ENCODE measurements at regions not wholly inside any gene's neighbourhood (a gene's known extent, or its start where the extent isn't known, plus 50 kb on each side); places are given as distances from the start of the nearest gene placed in this dataset.
"Not testable (repeated sequence)": the region's sequence is repeated elsewhere in the genome, so short reads cannot be mapped to it uniquely, and the experiment has no call there.

DNA sequence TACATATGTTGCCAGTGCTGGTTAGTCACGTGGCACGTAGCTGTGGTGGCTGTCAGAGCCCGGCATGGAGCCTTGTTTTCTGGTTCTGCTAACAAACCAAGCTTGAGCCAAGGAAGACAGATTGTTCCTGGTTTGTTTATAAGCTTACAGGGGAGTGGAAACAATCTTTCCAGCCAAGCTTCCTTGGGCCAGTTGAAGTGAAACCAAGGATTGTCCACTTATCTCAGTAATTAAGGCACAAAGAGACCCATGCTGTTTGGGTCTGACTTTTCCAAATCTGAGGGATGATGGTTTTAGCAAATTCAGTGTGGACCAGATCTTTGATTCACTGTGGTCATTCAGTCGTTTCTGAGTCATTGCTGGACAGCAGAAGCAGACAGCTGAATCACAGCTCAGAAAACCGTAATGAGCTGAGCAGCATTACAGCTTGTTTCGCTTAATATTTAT lies 297.3 kb upstream of the COBL start:
- ATAC-seq (replicated peaks) (no peak), DNase-seq (no peak)
- Mint-ChIP-seq H3K9me3 (peaks cover 2 to 3% of the 10 kb centered on the region in 2 donors), H3K36me3 (no peaks in the 10 kb centered on the region), H3K27me3 (no peaks in the 10 kb centered on the region), H3K27ac (no peak overlapping the region), H3K4me3 (no peak overlapping the region), H3K4me1 (no peaks in the 10 kb centered on the region)

- no peak overlapping the region for H3K27ac Mint-ChIP-seq
- no peak for ATAC-seq (replicated peaks)
Observed at GRCh38 chr7:51611937-51612336, 295.3 kb upstream of the COBL start.

GRCh38 chr7:51607447-51607846 lies 290.8 kb upstream of the COBL start:
- no peak overlapping the region for H3K4me3 Mint-ChIP-seq
- peaks cover 4 to 5% of the 10 kb centered on the region in 2 donors for H3K9me3 Mint-ChIP-seq
- no peaks in the 10 kb centered on the region for H3K4me1 Mint-ChIP-seq
- no peaks in the 10 kb centered on the region for H3K36me3 Mint-ChIP-seq
- H3K27ac Mint-ChIP-seq = no peak overlapping the region
- ATAC-seq (replicated peaks) (no peak), DNase-seq (no peak)
- H3K27me3 Mint-ChIP-seq = no peaks in the 10 kb centered on the region

More at GRCh38 chr7:51611937-51612336, 295.3 kb upstream of the COBL start:
- DNase-seq = no peak
- H3K9me3 Mint-ChIP-seq = peaks cover 3 to 7% of the 10 kb centered on the region in 2 donors
- H3K4me1 Mint-ChIP-seq = no peaks in the 10 kb centered on the region
- H3K4me3 Mint-ChIP-seq = no peak overlapping the region
- no peaks in the 10 kb centered on the region for H3K36me3 Mint-ChIP-seq
- no peaks in the 10 kb centered on the region for H3K27me3 Mint-ChIP-seq

- DNase-seq (no peak), ATAC-seq (replicated peaks) (no peak)
- Mint-ChIP-seq H3K36me3 (no peaks in the 10 kb centered on the region), H3K27ac (no peak overlapping the region), H3K4me3 (no peak overlapping the region), H3K4me1 (no peaks in the 10 kb centered on the region), H3K9me3 (peaks cover 6% of the 10 kb centered on the region in 2 donors), H3K27me3 (no peaks in the 10 kb centered on the region)
Observed at GRCh38 chr7:51606601-51607154, 290.1 kb upstream of the COBL start.

DNA sequence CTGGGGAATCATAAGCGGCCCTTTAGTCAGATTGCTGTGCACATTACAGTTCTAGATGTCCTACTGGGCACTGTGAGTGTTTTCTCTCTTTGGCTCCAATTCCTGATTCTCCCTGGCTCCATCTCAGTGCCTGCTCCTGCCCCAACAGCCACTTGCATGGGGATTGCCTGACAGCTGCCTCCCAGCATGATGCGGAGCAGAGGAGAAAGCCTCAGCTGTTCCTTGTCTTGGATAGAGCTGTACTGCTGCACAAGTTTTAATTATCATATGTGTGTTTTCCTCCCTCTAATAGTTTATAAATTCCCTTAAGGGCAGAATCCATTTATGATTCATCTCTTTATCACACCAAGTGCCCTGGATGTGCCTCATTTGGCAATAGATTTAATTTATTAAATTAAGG lies 285.8 kb upstream of the COBL start:
- Mint-ChIP-seq H3K4me1 (no peaks in the 10 kb centered on the region), H3K36me3 (no peaks in the 10 kb centered on the region), H3K4me3 (no peak overlapping the region), H3K27ac (no peak overlapping the region), H3K27me3 (no peaks in the 10 kb centered on the region), H3K9me3 (peaks cover 11 to 12% of the 10 kb centered on the region in 2 donors)
- no peak for ATAC-seq (replicated peaks)
- no peak for DNase-seq

GRCh38 chr7:51601461-51601860 lies 284.9 kb upstream of the COBL start:
- ATAC-seq (replicated peaks) = no peak
- H3K4me3 Mint-ChIP-seq = no peak overlapping the region
- H3K36me3 Mint-ChIP-seq = no peaks in the 10 kb centered on the region
- H3K9me3 Mint-ChIP-seq = peaks cover 9 to 14% of the 10 kb centered on the region in 2 donors
- H3K4me1 Mint-ChIP-seq = no peaks in the 10 kb centered on the region
- H3K27ac Mint-ChIP-seq = no peak overlapping the region
- H3K27me3 Mint-ChIP-seq = no peaks in the 10 kb centered on the region
- DNase-seq = no peak

GRCh38 chr7:51599935-51600334 lies 283.3 kb upstream of the COBL start:
- not testable (repeated sequence) for H3K27me3 Mint-ChIP-seq; ATAC-seq (replicated peaks); H3K27ac Mint-ChIP-seq; DNase-seq; H3K4me3 Mint-ChIP-seq; H3K4me1 Mint-ChIP-seq; H3K36me3 Mint-ChIP-seq
- H3K9me3 Mint-ChIP-seq = peaks cover 9 to 16% of the 10 kb centered on the region in 2 donors

DNA sequence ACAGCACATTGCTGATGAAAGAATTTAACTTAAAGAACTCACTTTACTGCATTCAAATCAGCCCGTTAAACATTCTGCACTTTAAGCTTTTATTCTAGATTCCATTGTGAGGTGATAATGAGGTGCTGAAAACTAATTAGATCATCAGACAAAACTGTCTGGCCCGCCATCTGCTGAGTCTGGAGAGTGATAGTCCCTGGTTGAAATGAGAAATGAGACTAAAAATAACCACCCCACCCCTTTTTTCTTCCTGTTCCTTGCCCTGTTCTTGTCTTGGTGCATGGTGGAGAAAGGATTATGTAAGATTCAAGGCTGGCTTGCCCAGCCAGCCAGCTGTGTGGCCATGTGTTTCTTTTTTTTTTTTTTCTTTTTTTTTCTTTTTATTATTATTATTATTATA lies 277.0 kb upstream of the COBL start:
- Mint-ChIP-seq H3K27me3 (no peaks in the 10 kb centered on the region), H3K4me1 (no peaks in the 10 kb centered on the region), H3K9me3 (peaks cover 0 to 8% of the 10 kb centered on the region in 2 donors), H3K36me3 (no peaks in the 10 kb centered on the region), H3K4me3 (no peak overlapping the region), H3K27ac (no peak overlapping the region)
- DNase-seq = no peak
- no peak for ATAC-seq (replicated peaks)

DNA sequence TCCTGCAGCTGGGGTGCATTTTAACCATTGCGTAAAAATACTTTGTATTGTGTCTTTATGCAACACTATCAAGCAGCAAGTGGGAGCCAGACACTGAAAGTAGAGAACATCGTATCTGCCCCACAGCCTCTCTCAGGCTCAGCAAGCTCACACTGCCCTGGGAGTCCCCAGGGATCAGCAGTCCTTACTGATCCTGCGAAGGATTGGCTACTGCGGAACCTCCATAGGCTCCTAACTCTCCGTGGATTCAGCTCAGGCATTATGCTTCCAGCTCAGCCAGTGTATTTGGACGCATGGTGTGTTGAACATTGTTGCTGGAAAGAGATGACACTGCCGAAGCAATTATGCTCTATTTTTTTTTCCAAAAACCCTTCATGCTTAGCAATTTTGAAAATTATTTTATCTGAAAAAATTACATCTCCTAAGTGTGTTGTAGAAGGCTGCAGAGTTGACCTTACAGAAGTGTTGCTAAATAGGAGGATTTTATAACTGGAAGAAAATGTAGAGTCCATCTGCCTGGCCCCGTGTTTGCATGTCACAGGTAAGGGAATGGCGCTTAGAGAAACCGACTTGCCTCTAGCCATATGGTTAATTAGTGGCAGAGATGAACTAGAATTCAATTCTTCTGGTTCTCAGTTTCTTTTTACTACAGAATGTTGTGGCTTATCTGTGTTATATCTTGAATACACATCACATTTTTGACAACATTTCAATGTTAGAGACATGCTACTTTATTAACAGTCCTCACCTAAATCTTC lies 276.4 kb upstream of the COBL start:
- ATAC-seq (replicated peaks) (no peak), DNase-seq (no peak)
- Mint-ChIP-seq H3K9me3 (peaks cover 0 to 8% of the 10 kb centered on the region in 2 donors), H3K27me3 (no peaks in the 10 kb centered on the region), H3K4me3 (no peak overlapping the region), H3K36me3 (no peaks in the 10 kb centered on the region), H3K27ac (no peak overlapping the region), H3K4me1 (no peaks in the 10 kb centered on the region)

DNA sequence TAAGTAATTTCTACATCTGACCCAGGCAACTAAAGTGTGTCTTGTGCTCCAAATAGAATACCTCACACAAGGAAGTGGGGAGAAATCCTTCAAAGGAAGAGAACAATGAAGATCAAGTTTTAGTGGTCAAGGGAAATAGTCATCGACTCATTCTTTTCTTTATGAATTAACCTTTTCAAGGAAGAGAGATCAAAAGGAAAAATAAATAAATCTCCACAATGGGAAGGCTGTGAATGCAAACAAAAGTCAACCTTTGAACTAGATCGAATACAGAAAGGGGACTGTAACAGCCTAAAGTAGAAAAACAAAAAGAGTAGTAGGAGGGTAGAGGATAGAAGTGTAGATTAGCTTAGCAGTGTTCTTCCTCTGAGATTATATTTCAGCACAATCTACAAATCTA lies 274.6 kb upstream of the COBL start:
- DNase-seq (no peak), ATAC-seq (replicated peaks) (no peak)
- H3K4me1 Mint-ChIP-seq = no peaks in the 10 kb centered on the region
- H3K9me3 Mint-ChIP-seq = peaks cover 0 to 4% of the 10 kb centered on the region in 2 donors
- H3K27me3 Mint-ChIP-seq = no peaks in the 10 kb centered on the region
- no peak overlapping the region for H3K27ac Mint-ChIP-seq
- no peaks in the 10 kb centered on the region for H3K36me3 Mint-ChIP-seq
- H3K4me3 Mint-ChIP-seq = no peak overlapping the region

- Mint-ChIP-seq H3K27me3 (no peaks in the 10 kb centered on the region), H3K4me3 (no peak overlapping the region), H3K9me3 (peaks cover 0 to 4% of the 10 kb centered on the region in 2 donors), H3K36me3 (no peaks in the 10 kb centered on the region), H3K4me1 (no peaks in the 10 kb centered on the region), H3K27ac (no peak overlapping the region)
- DNase-seq = no peak
- ATAC-seq (replicated peaks) = no peak
Observed at GRCh38 chr7:51590746-51591145, 274.1 kb upstream of the COBL start.

- Mint-ChIP-seq H3K36me3 (no peaks in the 10 kb centered on the region), H3K9me3 (peaks cover 0 to 2% of the 10 kb centered on the region in 2 donors), H3K27ac (no peak overlapping the region), H3K27me3 (no peaks in the 10 kb centered on the region), H3K4me3 (no peak overlapping the region), H3K4me1 (no peaks in the 10 kb centered on the region)
- no peak for DNase-seq
- no peak for ATAC-seq (replicated peaks)
Observed at GRCh38 chr7:51589111-51589510, 272.5 kb upstream of the COBL start.

DNA sequence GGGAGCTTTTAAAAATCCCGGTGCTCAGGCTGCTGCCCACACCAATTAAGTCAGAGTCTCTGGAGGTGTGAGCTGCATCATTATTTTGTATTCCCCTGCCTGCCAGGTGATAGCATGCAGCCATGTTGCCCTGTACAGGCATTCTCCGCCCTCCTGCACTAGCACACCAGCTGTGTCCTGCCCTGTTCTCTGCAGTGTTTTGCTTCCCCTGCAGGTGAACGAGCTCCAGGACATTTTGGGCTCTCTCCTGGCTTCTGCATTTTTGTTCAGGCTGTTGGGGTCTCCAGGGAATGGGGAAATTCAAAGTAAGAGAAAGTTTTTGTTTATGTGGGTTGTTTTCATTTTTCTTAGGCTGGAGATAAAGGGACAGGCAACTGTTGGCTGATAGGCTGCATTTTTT lies 271.0 kb upstream of the COBL start:
- no peaks in the 10 kb centered on the region for H3K36me3 Mint-ChIP-seq
- ATAC-seq (replicated peaks) (no peak), DNase-seq (no peak)
- peaks cover 0 to 2% of the 10 kb centered on the region in 2 donors for H3K9me3 Mint-ChIP-seq
- H3K4me1 Mint-ChIP-seq = no peaks in the 10 kb centered on the region
- H3K4me3 Mint-ChIP-seq = no peak overlapping the region
- H3K27ac Mint-ChIP-seq = no peak overlapping the region
- no peaks in the 10 kb centered on the region for H3K27me3 Mint-ChIP-seq

DNA sequence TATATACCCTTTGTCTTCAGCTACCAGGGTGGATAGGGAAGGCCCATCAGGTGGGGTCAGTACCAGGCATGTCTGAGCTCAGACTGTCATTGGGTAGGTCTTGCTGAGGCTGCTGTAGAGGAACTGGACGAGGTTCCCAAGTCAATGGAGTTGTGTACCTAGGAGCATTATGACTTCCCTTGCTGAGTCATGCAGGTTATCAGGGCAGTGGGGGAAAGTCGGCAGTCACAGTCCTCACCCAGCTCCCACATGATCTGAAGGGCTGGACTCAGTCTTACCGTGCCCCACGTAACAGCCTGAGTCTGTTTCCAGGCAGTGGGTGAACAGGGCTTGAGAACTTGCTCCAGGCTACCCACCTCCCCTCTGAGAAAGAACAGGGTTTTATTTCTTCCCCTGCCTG lies 260.8 kb upstream of the COBL start:
- no peaks in the 10 kb centered on the region for H3K27me3 Mint-ChIP-seq
- DNase-seq = no peak
- H3K27ac Mint-ChIP-seq = no peak overlapping the region
- H3K9me3 Mint-ChIP-seq = peaks cover 4 to 18% of the 10 kb centered on the region in 2 donors
- H3K4me1 Mint-ChIP-seq = no peaks in the 10 kb centered on the region
- H3K4me3 Mint-ChIP-seq = no peak overlapping the region
- no peak for ATAC-seq (replicated peaks)
- no peaks in the 10 kb centered on the region for H3K36me3 Mint-ChIP-seq

DNA sequence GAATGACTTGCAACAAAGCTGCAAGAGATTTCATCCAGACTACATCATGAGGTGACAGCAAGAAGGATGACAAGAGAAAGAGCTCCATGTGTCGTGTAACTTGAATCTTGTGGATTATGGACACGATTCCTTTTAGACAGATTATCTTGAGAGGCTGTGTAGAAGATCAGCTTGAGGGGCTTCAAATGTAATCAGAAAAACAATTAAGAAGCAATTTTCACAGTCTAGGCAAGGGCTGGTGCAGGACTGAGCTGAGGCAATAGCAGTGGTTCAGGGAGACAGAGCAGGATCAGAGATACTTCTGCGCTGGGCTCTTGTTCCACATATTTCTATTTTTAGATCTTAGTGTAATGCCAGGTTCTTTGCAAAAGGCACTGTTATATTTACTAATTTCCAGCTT lies 253.0 kb upstream of the COBL start:
- DNase-seq (no peak), ATAC-seq (replicated peaks) (no peak)
- Mint-ChIP-seq H3K4me3 (no peak overlapping the region), H3K27me3 (no peaks in the 10 kb centered on the region), H3K9me3 (peaks cover 10 to 14% of the 10 kb centered on the region in 2 donors), H3K4me1 (no peaks in the 10 kb centered on the region), H3K27ac (no peak overlapping the region), H3K36me3 (no peaks in the 10 kb centered on the region)
